OCI-LY1 (cell line): ENCODE measurements at regions not wholly inside any gene's neighbourhood (a gene's known extent, or its start where the extent isn't known, plus 50 kb on each side); places are given as distances from the start of the nearest gene placed in this dataset.

Experiments used
- EZH2 ChIP-seq: fragments of 200-600 bp; sonication (generic), shearing (Covaris generic); IDR thresholded peaks from 2 replicates; pipeline ENCODE4 v1.8.0; 2017; ENCODE audit warnings: borderline replicate concordance, mixed run types, mild to moderate bottlenecking, antibody characterized with exemption, low read length, moderate library complexity, mixed read lengths
- TF ChIP-seq, protein P1 (sequence below): fragments of 200-600 bp; sonication (generic), shearing (Covaris generic); IDR thresholded peaks from 2 replicates; pipeline ENCODE4 v1.5.1; 2017; ENCODE audit warnings: mild to moderate bottlenecking, antibody characterized with exemption, low read length, moderate library complexity, mixed read lengths

DNA sequence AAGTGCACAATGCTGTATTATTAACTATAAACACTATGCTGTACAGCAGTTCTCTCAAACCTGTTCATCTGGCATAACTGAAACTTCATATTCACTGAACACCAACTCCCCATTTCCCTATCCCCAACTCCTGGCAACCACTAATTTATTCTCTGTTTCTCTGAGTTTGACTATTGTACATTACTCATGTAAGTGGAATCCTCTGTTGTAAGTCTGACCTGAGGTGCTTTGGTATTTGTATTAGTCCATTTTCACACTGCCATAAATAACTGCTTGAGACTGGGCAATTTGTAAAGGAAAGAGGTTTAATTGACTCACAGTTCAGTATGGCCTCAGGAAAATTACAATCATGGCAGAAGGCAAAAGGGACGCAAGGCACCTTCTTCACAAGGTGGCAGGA lies 266.3 kb downstream of the PPP1R3A start:
- TF ChIP-seq EZH2 = no peak
- TF ChIP-seq, protein P1, sequence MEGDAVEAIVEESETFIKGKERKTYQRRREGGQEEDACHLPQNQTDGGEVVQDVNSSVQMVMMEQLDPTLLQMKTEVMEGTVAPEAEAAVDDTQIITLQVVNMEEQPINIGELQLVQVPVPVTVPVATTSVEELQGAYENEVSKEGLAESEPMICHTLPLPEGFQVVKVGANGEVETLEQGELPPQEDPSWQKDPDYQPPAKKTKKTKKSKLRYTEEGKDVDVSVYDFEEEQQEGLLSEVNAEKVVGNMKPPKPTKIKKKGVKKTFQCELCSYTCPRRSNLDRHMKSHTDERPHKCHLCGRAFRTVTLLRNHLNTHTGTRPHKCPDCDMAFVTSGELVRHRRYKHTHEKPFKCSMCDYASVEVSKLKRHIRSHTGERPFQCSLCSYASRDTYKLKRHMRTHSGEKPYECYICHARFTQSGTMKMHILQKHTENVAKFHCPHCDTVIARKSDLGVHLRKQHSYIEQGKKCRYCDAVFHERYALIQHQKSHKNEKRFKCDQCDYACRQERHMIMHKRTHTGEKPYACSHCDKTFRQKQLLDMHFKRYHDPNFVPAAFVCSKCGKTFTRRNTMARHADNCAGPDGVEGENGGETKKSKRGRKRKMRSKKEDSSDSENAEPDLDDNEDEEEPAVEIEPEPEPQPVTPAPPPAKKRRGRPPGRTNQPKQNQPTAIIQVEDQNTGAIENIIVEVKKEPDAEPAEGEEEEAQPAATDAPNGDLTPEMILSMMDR = no peak
